GM19455 (cell line): ENCODE measurements at regions not wholly inside any gene's neighbourhood (a gene's known extent, or its start where the extent isn't known, plus 50 kb on each side); places are given as distances from the start of the nearest gene placed in this dataset.
"Not testable (repeated sequence)": the region's sequence is repeated elsewhere in the genome, so short reads cannot be mapped to it uniquely, and the experiment has no call there.

Experiments used
- ATAC-seq: cut with Tn5 transposase; IDR thresholded peaks from one replicate; pipeline ENCODE4 v1.9.1; 2021; ENCODE audit not compliant: unreplicated experiment

- no peak for ATAC-seq
Observed at GRCh38 chr4:44988011-44988410, 261.7 kb upstream of the GNPDA2 start.

- no peak for ATAC-seq
Observed at GRCh38 chr4:44985938-44986337, 259.6 kb upstream of the GNPDA2 start.

DNA sequence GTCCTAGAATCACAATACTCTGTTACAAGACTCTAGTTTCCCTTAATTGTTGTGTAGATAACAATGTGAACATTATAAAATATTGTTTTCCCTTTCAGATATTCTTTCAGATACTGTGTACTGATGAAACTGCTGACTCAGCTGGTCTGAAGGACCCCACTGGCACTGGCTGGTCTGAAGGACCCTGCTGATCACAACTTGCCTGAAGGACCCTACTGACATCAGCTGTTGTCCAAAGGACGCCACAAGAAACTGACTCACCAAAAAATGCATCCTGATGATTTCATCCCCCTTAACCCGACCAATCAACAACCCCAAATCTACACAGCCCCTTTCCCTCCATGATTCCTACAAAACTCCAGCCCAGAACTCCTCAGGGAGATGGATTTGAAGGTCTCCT lies 258.8 kb upstream of the GNPDA2 start:
- ATAC-seq, result no peak

GRCh38 chr4:44984083-44984482 lies 257.7 kb upstream of the GNPDA2 start:
- no peak for ATAC-seq

- no peak for ATAC-seq
Observed at GRCh38 chr4:44983083-44983482, 256.7 kb upstream of the GNPDA2 start.

DNA sequence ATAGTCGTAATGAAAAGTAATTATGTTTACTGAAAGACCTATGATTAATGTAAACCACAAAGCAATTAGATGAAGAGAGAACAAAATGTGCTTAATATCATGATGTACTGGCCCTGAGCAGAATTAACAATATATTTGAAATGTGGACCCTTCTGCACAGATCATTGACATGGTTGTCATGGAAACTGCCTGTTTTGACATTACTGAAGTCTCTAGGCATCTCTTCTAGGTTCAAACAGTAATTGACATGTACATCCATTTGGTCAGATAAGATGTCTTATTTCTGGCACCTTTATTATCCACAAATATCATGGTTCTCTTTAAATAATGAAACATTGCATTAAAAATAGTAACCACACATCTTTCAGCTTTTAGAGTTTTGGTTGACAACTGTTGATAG lies 251.7 kb upstream of the GNPDA2 start:
- no peak for ATAC-seq

DNA sequence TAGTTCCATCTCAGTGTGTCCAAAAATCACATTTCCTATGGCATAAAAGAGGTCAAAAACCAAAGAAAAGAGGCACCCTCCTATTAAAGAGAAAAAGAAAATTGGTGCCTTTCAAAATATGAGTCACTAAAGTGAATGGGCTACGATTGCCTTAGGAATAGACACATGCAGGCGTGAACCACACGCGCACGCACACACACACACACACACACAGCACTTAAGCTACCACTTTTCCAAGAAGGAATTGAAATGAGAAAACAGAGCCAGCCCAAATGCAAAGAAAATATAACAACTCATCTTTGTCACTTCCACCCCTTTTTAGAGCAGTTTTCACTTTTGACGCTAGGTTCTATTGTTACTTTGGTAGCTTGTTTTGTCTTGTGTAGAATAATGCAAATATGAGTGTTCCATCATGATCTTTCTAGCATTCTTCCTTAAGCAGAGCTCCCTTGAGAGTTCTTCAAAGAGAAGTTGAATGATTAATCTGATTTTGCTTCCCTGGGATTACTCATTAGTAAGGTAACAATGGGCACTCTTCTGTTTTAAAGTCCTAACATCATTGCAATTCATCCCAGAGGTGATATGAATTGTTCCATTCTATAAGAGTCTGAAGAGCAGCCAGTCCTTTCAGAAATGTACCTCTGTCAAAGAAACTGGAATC lies 239.2 kb upstream of the GNPDA2 start:
- no peak for ATAC-seq

- ATAC-seq, result not testable (repeated sequence)
Observed at GRCh38 chr4:44964086-44964485, 237.7 kb upstream of the GNPDA2 start.

GRCh38 chr4:44961001-44961755 lies 234.8 kb upstream of the GNPDA2 start:
- no peak for ATAC-seq

- no peak for ATAC-seq
Observed at GRCh38 chr4:44931720-44932119, 205.4 kb upstream of the GNPDA2 start.

DNA sequence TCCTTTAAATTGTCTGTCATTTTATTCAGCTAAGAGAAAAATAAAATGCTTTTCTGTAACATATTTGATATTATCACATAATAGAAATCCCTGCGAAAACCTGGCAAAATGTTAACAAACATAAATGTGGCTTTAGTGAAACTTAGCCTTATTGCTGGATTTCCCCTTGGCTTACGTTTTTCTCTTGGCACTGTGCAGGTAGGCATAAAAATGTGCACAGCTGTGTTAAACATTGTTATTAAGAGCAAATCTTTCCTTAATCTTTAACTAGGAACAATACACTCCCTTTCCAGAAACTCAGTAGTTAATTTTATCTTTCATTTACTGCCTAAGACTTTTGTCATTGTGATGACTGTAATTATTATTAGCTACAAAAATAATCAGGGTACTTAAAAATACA lies 202.4 kb upstream of the GNPDA2 start:
- no peak for ATAC-seq

GRCh38 chr4:44927399-44928380 lies 201.3 kb upstream of the GNPDA2 start:
- ATAC-seq, result no peak

- no peak for ATAC-seq
Observed at GRCh38 chr4:44916411-44916810, 190.1 kb upstream of the GNPDA2 start.

DNA sequence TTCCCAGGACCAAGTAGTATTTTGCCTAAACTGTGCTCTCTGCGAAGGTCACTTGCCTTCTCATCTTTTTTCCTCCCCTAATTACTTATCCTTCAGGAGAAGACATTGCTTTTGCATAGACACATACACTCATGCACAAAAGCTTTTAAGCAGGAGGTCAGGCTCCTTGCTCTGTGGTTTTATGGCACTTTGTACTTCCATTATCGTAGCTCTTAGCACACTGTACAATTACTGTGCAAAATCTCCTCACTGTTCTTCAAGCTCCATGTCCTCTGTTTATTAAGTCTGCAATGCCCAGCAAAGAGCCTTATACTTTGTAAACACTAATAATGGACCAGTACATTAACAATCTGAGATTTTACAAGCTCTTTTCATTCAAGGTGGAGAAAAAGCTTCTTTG lies 188.4 kb upstream of the GNPDA2 start:
- no peak for ATAC-seq

DNA sequence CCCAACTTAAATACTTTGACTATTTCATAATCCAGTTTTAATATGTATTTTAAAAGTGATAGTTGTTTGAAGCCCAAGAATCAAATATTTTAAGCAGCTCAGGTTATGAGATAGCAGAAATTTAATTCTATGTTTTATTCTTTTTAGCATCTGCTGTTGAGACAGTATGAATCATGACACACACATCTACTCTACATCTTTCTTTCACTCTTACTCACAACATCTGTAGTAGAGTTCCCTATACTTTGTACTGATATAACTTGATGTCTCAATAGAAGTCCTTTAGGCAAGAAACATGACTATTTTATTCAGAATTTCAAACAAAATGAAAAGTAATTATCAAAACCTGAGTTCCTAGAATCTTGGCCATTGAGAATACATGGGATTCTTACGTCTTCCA lies 187.9 kb upstream of the GNPDA2 start:
- ATAC-seq, result no peak

GRCh38 chr4:44912980-44913379 lies 186.6 kb upstream of the GNPDA2 start:
- ATAC-seq, result no peak

- ATAC-seq, result no peak
Observed at GRCh38 chr4:44908565-44908964, 182.2 kb upstream of the GNPDA2 start.

- no peak for ATAC-seq
Observed at GRCh38 chr4:44872246-44872645, 145.9 kb upstream of the GNPDA2 start.

DNA sequence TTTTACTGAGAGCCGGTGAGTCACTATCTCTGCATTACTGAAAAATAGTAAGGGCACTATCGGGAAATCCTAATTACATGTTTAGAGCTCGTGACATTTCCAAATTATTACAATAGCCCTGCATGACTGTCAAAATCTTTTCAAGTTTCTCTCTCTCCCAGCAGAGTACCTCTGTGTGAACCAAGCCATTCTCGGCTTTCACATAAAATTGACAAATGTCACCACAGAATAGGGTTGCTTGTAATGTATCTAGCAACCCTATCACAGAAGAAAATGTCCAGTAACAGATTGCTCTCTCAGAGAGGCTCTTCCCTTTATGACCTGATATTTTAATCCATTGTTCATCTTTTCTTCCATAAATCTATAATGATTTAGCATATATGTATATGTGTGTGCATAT lies 144.8 kb upstream of the GNPDA2 start:
- no peak for ATAC-seq

GRCh38 chr4:44869985-44870384 lies 143.6 kb upstream of the GNPDA2 start:
- no peak for ATAC-seq

DNA sequence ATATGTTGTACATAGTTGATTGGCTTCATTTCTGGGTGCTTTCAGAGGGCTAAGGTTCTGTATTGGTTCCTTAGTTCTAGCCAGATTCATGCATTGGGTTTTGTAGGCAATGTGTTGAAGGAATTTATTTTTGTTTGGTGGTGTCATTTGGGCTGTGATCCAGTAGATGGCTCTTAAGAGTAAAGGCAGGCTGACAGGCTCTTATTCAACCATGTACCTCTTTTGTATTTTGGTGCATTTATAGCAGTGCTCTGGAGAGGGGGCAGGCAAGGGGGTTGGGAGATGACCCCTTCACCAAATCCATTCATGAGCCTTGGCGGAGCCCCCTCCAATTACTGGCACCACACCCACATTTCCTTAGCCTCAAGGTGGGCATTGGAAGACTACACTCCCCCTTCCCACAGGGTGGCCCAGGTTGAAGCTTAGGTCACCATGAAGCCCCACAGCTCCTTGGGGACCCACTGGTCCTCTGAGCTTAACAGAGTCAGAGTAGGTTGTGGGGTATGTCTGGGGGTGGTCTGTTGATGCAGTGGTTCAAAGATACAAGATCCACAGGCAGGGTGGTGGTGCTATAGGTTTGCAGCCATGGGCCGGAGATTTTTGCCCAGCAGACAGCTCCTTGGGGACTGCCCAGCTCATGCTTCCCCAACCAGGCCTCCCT lies 143.0 kb upstream of the GNPDA2 start:
- no peak for ATAC-seq
